PFSK-1 (cell line): ENCODE measurements at regions not wholly inside any gene's neighbourhood (a gene's known extent, or its start where the extent isn't known, plus 50 kb on each side); places are given as distances from the start of the nearest gene placed in this dataset.

Experiments used
- FOXP2 ChIP-seq: optimal IDR thresholded peaks from 2 replicates; pipeline ENCODE3; 2011; ENCODE audit warnings: borderline replicate concordance, control low read depth, inconsistent platforms; ENCODE audit not compliant: insufficient read depth; ENCODE audit errors: extremely low read length, extremely low read depth
- POLR2AphosphoS5 ChIP-seq: IDR thresholded peaks from 2 replicates; pipeline ENCODE4 v1.6.1; 2012; ENCODE audit warnings: low read depth, mild to moderate bottlenecking, control low read depth, low read length, moderate library complexity
- SIN3A ChIP-seq: IDR thresholded peaks from 2 replicates; pipeline ENCODE4 v1.6.1; 2012; ENCODE audit warnings: mild to moderate bottlenecking, low read length, moderate library complexity, borderline replicate concordance; ENCODE audit not compliant: insufficient read depth
- TAF1 ChIP-seq: IDR thresholded peaks from 2 replicates; pipeline ENCODE4 v1.6.1; 2012; ENCODE audit warnings: low read length, control low read depth, borderline replicate concordance; ENCODE audit not compliant: insufficient read depth
- TF ChIP-seq, protein P1 (sequence below), 2 experiments: IDR thresholded peaks; 2 replicates each; pipeline versions ENCODE4 v1.6.1 to v1.8.0; 2011 to 2012; ENCODE audit warnings: low read depth in 2 of 2, low read length in 2 of 2, control low read depth in 1 of 2, inconsistent platforms in 1 of 2, mild to moderate bottlenecking in 1 of 2, moderate library complexity in 1 of 2; ENCODE audit not compliant: insufficient read depth in 1 of 2

DNA sequence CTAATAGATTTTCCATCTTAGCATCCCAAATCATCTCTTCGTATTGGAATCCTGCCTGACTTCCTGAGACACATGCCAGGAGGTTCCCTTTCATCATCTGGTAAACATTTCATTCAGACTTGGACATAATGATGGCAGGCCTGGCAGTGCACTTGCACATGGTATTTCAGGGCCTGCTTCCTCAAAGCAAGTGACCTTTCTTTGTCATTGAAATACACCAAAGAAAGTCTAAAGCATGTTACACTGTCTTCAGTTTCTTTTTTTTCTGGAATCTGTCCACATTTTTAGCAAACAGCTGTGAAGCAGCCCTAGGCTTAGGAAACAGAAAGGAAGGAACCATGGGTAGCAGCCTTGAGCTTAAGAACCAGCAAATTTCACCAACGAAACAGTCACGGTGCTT, 205.9 kb upstream of the VCX start:
- TF ChIP-seq, protein P1, sequence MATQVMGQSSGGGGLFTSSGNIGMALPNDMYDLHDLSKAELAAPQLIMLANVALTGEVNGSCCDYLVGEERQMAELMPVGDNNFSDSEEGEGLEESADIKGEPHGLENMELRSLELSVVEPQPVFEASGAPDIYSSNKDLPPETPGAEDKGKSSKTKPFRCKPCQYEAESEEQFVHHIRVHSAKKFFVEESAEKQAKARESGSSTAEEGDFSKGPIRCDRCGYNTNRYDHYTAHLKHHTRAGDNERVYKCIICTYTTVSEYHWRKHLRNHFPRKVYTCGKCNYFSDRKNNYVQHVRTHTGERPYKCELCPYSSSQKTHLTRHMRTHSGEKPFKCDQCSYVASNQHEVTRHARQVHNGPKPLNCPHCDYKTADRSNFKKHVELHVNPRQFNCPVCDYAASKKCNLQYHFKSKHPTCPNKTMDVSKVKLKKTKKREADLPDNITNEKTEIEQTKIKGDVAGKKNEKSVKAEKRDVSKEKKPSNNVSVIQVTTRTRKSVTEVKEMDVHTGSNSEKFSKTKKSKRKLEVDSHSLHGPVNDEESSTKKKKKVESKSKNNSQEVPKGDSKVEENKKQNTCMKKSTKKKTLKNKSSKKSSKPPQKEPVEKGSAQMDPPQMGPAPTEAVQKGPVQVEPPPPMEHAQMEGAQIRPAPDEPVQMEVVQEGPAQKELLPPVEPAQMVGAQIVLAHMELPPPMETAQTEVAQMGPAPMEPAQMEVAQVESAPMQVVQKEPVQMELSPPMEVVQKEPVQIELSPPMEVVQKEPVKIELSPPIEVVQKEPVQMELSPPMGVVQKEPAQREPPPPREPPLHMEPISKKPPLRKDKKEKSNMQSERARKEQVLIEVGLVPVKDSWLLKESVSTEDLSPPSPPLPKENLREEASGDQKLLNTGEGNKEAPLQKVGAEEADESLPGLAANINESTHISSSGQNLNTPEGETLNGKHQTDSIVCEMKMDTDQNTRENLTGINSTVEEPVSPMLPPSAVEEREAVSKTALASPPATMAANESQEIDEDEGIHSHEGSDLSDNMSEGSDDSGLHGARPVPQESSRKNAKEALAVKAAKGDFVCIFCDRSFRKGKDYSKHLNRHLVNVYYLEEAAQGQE (IDR thresholded peaks at IDR 0.05; ENCODE audit: insufficient read depth in 1 of 2, low read depth in 2 of 2, low read length in 2 of 2): no peak
- TF ChIP-seq SIN3A (no peak), FOXP2 (no peak), POLR2AphosphoS5 (no peak), TAF1 (no peak)

- no peak for TF ChIP-seq SIN3A
- no peak for TF ChIP-seq POLR2AphosphoS5
- TF ChIP-seq, protein P1 (IDR thresholded peaks at IDR 0.05; ENCODE audit: insufficient read depth in 1 of 2, low read depth in 2 of 2, low read length in 2 of 2): no peak
- TF ChIP-seq TAF1: no peak
- no peak for TF ChIP-seq FOXP2
Observed at GRCh38 chrX:7635604-7636003, 207.4 kb upstream of the VCX start.

DNA sequence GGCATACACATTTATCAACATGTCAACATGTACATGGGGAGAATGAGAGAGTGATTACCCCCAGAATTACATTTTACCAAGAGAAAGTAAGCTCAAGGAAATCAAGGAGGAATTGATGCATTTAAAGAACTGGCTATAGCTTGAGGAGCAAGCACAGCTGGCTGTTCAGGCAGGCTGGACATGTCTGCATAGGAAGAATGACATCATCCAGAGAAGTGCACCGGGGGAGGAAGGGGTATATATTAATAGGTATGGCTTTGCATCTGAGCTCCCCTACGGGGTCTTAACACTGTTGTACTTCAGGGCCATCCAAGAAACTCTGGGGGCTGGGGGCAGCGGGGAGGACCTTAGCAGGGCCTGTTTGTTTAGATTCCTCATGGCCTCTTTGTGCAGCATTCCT, 222.4 kb upstream of the VCX start:
- TF ChIP-seq SIN3A (no peak), POLR2AphosphoS5 (no peak)

DNA sequence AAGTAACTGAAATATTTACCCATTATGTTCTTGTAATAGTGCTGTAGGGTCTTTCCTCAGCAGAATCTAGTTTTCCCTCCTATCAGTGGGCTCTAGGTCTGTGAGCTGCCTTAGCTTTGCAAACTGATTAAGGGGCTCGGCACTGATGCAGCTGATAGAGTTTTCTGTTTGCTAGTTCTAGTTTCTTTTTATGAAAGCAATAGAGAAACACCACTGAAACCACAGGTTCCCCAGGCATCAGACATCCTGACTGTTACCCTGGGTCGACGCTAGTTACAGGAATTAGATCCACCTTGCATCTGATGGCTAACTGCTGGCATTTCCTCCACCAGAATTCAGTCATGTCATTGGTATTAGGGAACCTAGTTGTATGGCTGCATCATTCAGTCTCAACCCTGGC, 225.0 kb upstream of the VCX start:
- TF ChIP-seq SIN3A: no peak
- TF ChIP-seq POLR2AphosphoS5: no peak
- TF ChIP-seq, protein P1 (IDR thresholded peaks at IDR 0.05; ENCODE audit: insufficient read depth in 1 of 2, low read depth in 2 of 2, low read length in 2 of 2): no peak

- no peak for TF ChIP-seq POLR2AphosphoS5
- TF ChIP-seq, protein P1 (IDR thresholded peaks at IDR 0.05; ENCODE audit: insufficient read depth in 1 of 2, low read depth in 2 of 2, low read length in 2 of 2): no peak
- no peak for TF ChIP-seq TAF1
- no peak for TF ChIP-seq SIN3A
- TF ChIP-seq FOXP2: no peak
Observed at GRCh38 chrX:7614616-7615015, 228.4 kb upstream of the VCX start.

GRCh38 chrX:7606039-7606652, 236.8 kb upstream of the VCX start:
- TF ChIP-seq TAF1 (no peak), POLR2AphosphoS5 (no peak), FOXP2 (no peak), SIN3A (no peak)
- TF ChIP-seq, protein P1 (IDR thresholded peaks at IDR 0.05; ENCODE audit: insufficient read depth in 1 of 2, low read depth in 2 of 2, low read length in 2 of 2): no peak
